Keratinocyte (primary cell): ENCODE measurements at regions not wholly inside any gene's neighbourhood (a gene's known extent, or its start where the extent isn't known, plus 50 kb on each side); places are given as distances from the start of the nearest gene placed in this dataset.

ENCODE experiments used
- CTCF ChIP-seq, 3 experiments: IDR thresholded peaks in 1 of 3; conservative IDR thresholded peaks in 1 of 3; optimal IDR thresholded peaks in 1 of 3; 2 replicates in 2 of 3; 3 replicates in 1 of 3; pipeline versions ENCODE3 to v1.5.1; 2011; ENCODE audit warnings: low read length in 3 of 3, mild to moderate bottlenecking in 3 of 3, moderate library complexity in 2 of 3, control low read depth in 1 of 3, inconsistent platforms in 1 of 3; ENCODE audit not compliant: insufficient read depth in 2 of 3; ENCODE audit errors: extremely low read depth in 1 of 3
- EZH2 ChIP-seq: IDR thresholded peaks from one replicate; pipeline ENCODE4 v1.6.1; 2012; ENCODE audit warnings: inconsistent platforms, mild to moderate bottlenecking, low read length, moderate library complexity

- TF ChIP-seq CTCF (optimal IDR thresholded peaks at IDR 0.05 in 1 of 3, IDR thresholded peaks at IDR 0.05 in 1 of 3, conservative IDR thresholded peaks at IDR 0.05 in 1 of 3; ENCODE audit: extremely low read depth in 1 of 3, insufficient read depth in 2 of 3, low read length in 3 of 3): no peak
- no peak for TF ChIP-seq EZH2
These were observed 225.8 kb upstream of the SOX21 start for GRCh38 chr13:94938124-94938523.
